K562 (cell line): ENCODE measurements at regions not wholly inside any gene's neighbourhood (a gene's known extent, or its start where the extent isn't known, plus 50 kb on each side); places are given as distances from the start of the nearest gene placed in this dataset.

Experiments used
- ATAC-seq: fragments of 200-7000 bp; cut with Tn5 transposase; 3 replicates; pipeline ENCODE4 v1.9.1; 2020; ENCODE audit warnings: moderate library complexity
- BruUV-seq: library from RNA; stranded (reverse); fragments of 400-500 nt; replicated peaks from 2 replicates; lab custom pipeline; 2021; lab: Mats Ljungman, UMichigan
- CTCF ChIA-PET: fragments of 300-600 bp; formaldehyde crosslinking; extraction: SDS; loops from one replicate; lab custom pipeline; 2021; ENCODE audit warnings: low intra/inter-chr PET ratio; lab: Yijun Ruan, JAX
- POLR2A ChIA-PET: fragments of 300-600, 350-650 bp; sonication (Branson Sonifier 250); formaldehyde crosslinking; extraction: SDS; loops from one replicate; lab custom pipeline; 2021; ENCODE audit warnings: antibody characterized with exemption, inconsistent platforms; lab: Yijun Ruan, JAX
- DNase-seq, 4 experiments: peaks; one replicate each; pipeline versions ENCODE4 v3.0.0 to v3.0.0-alpha.2; 2011 to 2018; ENCODE audit warnings: low spot score in 3 of 4, mixed read lengths in 3 of 4; ENCODE audit errors: extremely low read depth in 1 of 4
- FAIRE-seq: peaks from 2 replicates; lab custom pipeline; 2011; peaks lifted over from hg19 to GRCh38; lab: Jason Lieb, UNC
- H2AFZ ChIP-seq: 2 replicates; pipeline ENCODE4 v1.6.0; 2011; ENCODE audit warnings: low read depth, low read length, control low read depth, inconsistent platforms
- H3K27ac ChIP-seq: fragments of 200-600 bp; 3 replicates; pipeline ENCODE4 v1.8.0; 2011; ENCODE audit warnings: low read depth, mild to moderate bottlenecking, control low read depth, inconsistent platforms, low read length, moderate library complexity, mixed read lengths; ENCODE audit errors: extremely low read depth
- H3K27me3 ChIP-seq, 2 experiments: fragments of 300-600 bp in 1 of 2; 2 replicates in 1 of 2; 3 replicates in 1 of 2; pipeline versions ENCODE4 v1.6.0 to v1.8.0; 2011; ENCODE audit warnings: inconsistent platforms in 2 of 2, low read length in 2 of 2, mild to moderate bottlenecking in 1 of 2, mixed read lengths in 1 of 2, moderate library complexity in 1 of 2; ENCODE audit not compliant: control insufficient read depth in 2 of 2, insufficient read depth in 2 of 2
- H3K36me3 ChIP-seq: fragments of 300-600 bp; 3 replicates; pipeline ENCODE4 v1.8.0; 2011; ENCODE audit warnings: mild to moderate bottlenecking, low read length, inconsistent platforms; ENCODE audit not compliant: control insufficient read depth, insufficient read depth
- H3K4me1 ChIP-seq, 2 experiments: fragments of 200-600 bp in 1 of 2; replicated peaks in 1 of 2; 2 replicates in 1 of 2; 3 replicates in 1 of 2; pipeline versions ENCODE4 v1.5.1 to v1.8.0; 2011; ENCODE audit warnings: inconsistent platforms in 2 of 2, low read length in 2 of 2, mild to moderate bottlenecking in 1 of 2, mixed read lengths in 1 of 2, moderate library complexity in 1 of 2; ENCODE audit not compliant: control insufficient read depth in 2 of 2, insufficient read depth in 2 of 2
- H3K4me2 ChIP-seq: 2 replicates; pipeline ENCODE4 v1.6.1; 2011; ENCODE audit warnings: low read length, control low read depth, inconsistent platforms, mixed read lengths; ENCODE audit not compliant: insufficient read depth
- H3K4me3 ChIP-seq: fragments of 200-600 bp; sonication (generic), shearing (Covaris generic); 2 replicates; pipeline ENCODE4 v1.5.1; 2016; ENCODE audit warnings: control low read depth, inconsistent platforms
- H3K79me2 ChIP-seq: fragments of 200-600 bp; 3 replicates; pipeline ENCODE4 v1.8.0; 2011; ENCODE audit warnings: low read length, inconsistent platforms; ENCODE audit not compliant: control insufficient read depth, insufficient read depth
- H3K9ac ChIP-seq, 2 experiments: 2 replicates each; pipeline versions ENCODE4 v1.6.0 to v1.6.1; 2011; ENCODE audit warnings: low read depth in 2 of 2, low read length in 2 of 2, control low read depth in 1 of 2, inconsistent platforms in 1 of 2, mild to moderate bottlenecking in 1 of 2, mixed read lengths in 1 of 2; ENCODE audit not compliant: insufficient read depth in 1 of 2
- H3K9me1 ChIP-seq: one replicate; pipeline ENCODE4 v1.6.0; 2011; ENCODE audit warnings: inconsistent platforms, mild to moderate bottlenecking, low read length, moderate library complexity; ENCODE audit not compliant: control insufficient read depth, insufficient read depth
- H3K9me3 ChIP-seq: replicated peaks from 2 replicates; pipeline ENCODE4 v1.5.1; 2011; ENCODE audit warnings: low read depth, low read length, inconsistent platforms; ENCODE audit not compliant: control insufficient read depth, insufficient read depth
- H4K20me1 ChIP-seq: replicated peaks from 2 replicates; pipeline ENCODE4 v1.6.1; 2011; ENCODE audit warnings: low read length, inconsistent platforms, mixed read lengths; ENCODE audit not compliant: control insufficient read depth, insufficient read depth
- BCOR ChIP-seq: fragments of 450-650 bp; IDR thresholded peaks from 2 replicates; pipeline ENCODE4 v1.6.1; 2016
- BRCA1 ChIP-seq, 2 experiments: fragments of 450-650 bp in 1 of 2; sonication (generic) in 1 of 2; formaldehyde crosslinking in 1 of 2; IDR thresholded peaks; 2 replicates each; pipeline versions ENCODE4 v1.5.0 to v1.6.1; 2017 to 2020; ENCODE audit warnings: mild to moderate bottlenecking in 1 of 2, missing genetic modification reagents in 1 of 2
- HNRNPL ChIP-seq: fragments of 200-400 bp; formaldehyde crosslinking; IDR thresholded peaks from 2 replicates; pipeline ENCODE4 v1.6.1; 2017; ENCODE audit warnings: low read depth, mild to moderate bottlenecking, low read length
- KDM1A ChIP-seq, 2 experiments: fragments of 450-650 bp; IDR thresholded peaks; 2 replicates each; pipeline ENCODE4 v1.6.1; 2016; ENCODE audit warnings: mild to moderate bottlenecking in 2 of 2
- RBFOX2 ChIP-seq: fragments of 200-400 bp; formaldehyde crosslinking; IDR thresholded peaks from 2 replicates; pipeline ENCODE4 v1.6.1; 2017; ENCODE audit warnings: low read depth, mild to moderate bottlenecking, low read length, moderate library complexity
- RERE ChIP-seq: sonication (generic); formaldehyde crosslinking; IDR thresholded peaks from 2 replicates; pipeline ENCODE4 v1.8.0; 2023; ENCODE audit warnings: missing genetic modification reagents, mild to moderate bottlenecking, borderline replicate concordance
- RNF2 ChIP-seq: sonication (generic); IDR thresholded peaks from 2 replicates; pipeline ENCODE4 v1.6.1; 2016
- SMAD1 ChIP-seq: fragments of 150-350 bp; IDR thresholded peaks from 2 replicates; pipeline ENCODE4 v1.6.1; 2014; ENCODE audit warnings: low read length, low read depth; ENCODE audit not compliant: partially characterized antibody
- TAF15 ChIP-seq: fragments of 200-400 bp; formaldehyde crosslinking; IDR thresholded peaks from 2 replicates; pipeline ENCODE4 v1.6.1; 2017; ENCODE audit warnings: mild to moderate bottlenecking, low read depth, low read length, moderate library complexity
- TRIM24 ChIP-seq, 2 experiments: fragments of 450-650 bp; IDR thresholded peaks; 2 replicates each; pipeline ENCODE4 v1.6.1; 2016
- WGBS: fragments of 100-300 bp; shearing (Covaris generic); methylation state at CpG from one replicate; pipeline ENCODE4 v1.1.6; 2016; ENCODE audit warnings: low coverage, mixed read lengths; ENCODE audit not compliant: insufficient coverage; ENCODE audit errors: missing lambda C conversion rate; 5-methylcytosine and 5-hydroxymethylcytosine counted together
- in situ Hi-C: fragments of 300-500 bp; cut with MboI; formaldehyde crosslinking; loops from 4 replicates; pipeline ENCODE4 v1.15.0; 2018; ENCODE audit warnings: inconsistent platforms, mixed read lengths
- intact Hi-C: fragments of 100-400 bp; cut with micrococcal nuclease; formaldehyde crosslinking; loops from 2 replicates; pipeline ENCODE4 v1.14.2; 2022

GRCh38 chr6:98653179-98653578 lies 181.2 kb upstream of the POU3F2 start:
- in situ Hi-C loops, result no loop called here
- 6% methylated on average over 2 of the region's 2 CpGs for WGBS
- ATAC-seq, result no peak

More at GRCh38 chr6:98653179-98653578, 181.2 kb upstream of the POU3F2 start:
- H3K9me3 ChIP-seq, result no peaks in the 10 kb centered on the region
- H3K4me3 ChIP-seq, result no peak overlapping the region
- no peaks in the 10 kb centered on the region for H3K4me1 ChIP-seq
- H2AFZ ChIP-seq, result no peak overlapping the region
- no TSS peak for BruUV-seq
- DNase-seq (no peak), FAIRE-seq (no peak)
- CTCF ChIA-PET, result no interaction called here
- POLR2A ChIA-PET, result no interaction called here
- H3K4me2 ChIP-seq, result no peak overlapping the region
- H3K27me3 ChIP-seq, result no peaks in the 10 kb centered on the region
- H3K27ac ChIP-seq, result no peak overlapping the region
- no peak overlapping the region for H3K9ac ChIP-seq
- H4K20me1 ChIP-seq, result no peaks in the 10 kb centered on the region
- H3K36me3 ChIP-seq, result no peaks in the 10 kb centered on the region
- intact Hi-C loops, result no loop called here
- no peaks in the 10 kb centered on the region for H3K79me2 ChIP-seq
- TF ChIP-seq RNF2 (no peak), RBFOX2 (no peak), BRCA1 (IDR thresholded peaks at IDR 0.05) (no peak), BRCA1 (CRISPR knock-in tag; IDR thresholded peaks at IDR 0.05) (no peak), TRIM24 (IDR thresholded peaks at IDR 0.05) (no peak), BCOR (no peak), RERE (CRISPR knock-in tag) (no peak), SMAD1 (no peak), KDM1A (IDR thresholded peaks at IDR 0.05) (no peak), HNRNPL (no peak), TAF15 (no peak)
- H3K9me1 ChIP-seq, result no peaks in the 10 kb centered on the region
